DND-41 (cell line): ENCODE measurements at regions not wholly inside any gene's neighbourhood (a gene's known extent, or its start where the extent isn't known, plus 50 kb on each side); places are given as distances from the start of the nearest gene placed in this dataset.
"Not testable (repeated sequence)": the region's sequence is repeated elsewhere in the genome, so short reads cannot be mapped to it uniquely, and the experiment has no call there.

Experiments
- ATAC-seq: fragments of 200-7000 bp; cut with Tn5 transposase; 3 replicates; pipeline ENCODE4 v1.9.1; 2021; ENCODE audit warnings: low read depth; ENCODE audit not compliant: insufficient read depth
- DNase-seq: peaks from one replicate; pipeline ENCODE4 v3.0.0-alpha.2; 2020
- H2AFZ ChIP-seq: 2 replicates; pipeline ENCODE4 v1.6.0; 2012; ENCODE audit warnings: low read depth, low read length
- H3K27ac ChIP-seq: 2 replicates; pipeline ENCODE4 v1.5.1; 2012; ENCODE audit warnings: low read length, inconsistent platforms
- H3K27me3 ChIP-seq: fragments of 200-600 bp; sonication (generic); 2 replicates; pipeline ENCODE4 v1.6.0; 2012; ENCODE audit warnings: low read length, mild to moderate bottlenecking, inconsistent platforms; ENCODE audit not compliant: insufficient read depth, poor library complexity
- H3K36me3 ChIP-seq: 2 replicates; pipeline ENCODE4 v1.5.1; 2012; ENCODE audit warnings: low read length, inconsistent platforms; ENCODE audit not compliant: insufficient read depth
- H3K4me1 ChIP-seq: 2 replicates; pipeline ENCODE4 v1.5.1; 2012; ENCODE audit warnings: mild to moderate bottlenecking, low read length; ENCODE audit not compliant: insufficient read depth
- H3K4me2 ChIP-seq: 2 replicates; pipeline ENCODE4 v1.6.0; 2012; ENCODE audit warnings: mild to moderate bottlenecking, moderate library complexity, low read length, inconsistent platforms; ENCODE audit not compliant: insufficient read depth
- H3K4me3 ChIP-seq, 2 experiments: fragments of 200-600 bp in 1 of 2; shearing (Covaris generic) in 1 of 2; 2 replicates each; pipeline ENCODE4 v1.5.1; 2012 to 2016; ENCODE audit warnings: inconsistent platforms in 2 of 2, low read length in 2 of 2, mild to moderate bottlenecking in 2 of 2, low read depth in 1 of 2, moderate library complexity in 1 of 2
- H3K79me2 ChIP-seq: 2 replicates; pipeline ENCODE4 v1.6.0; 2012; ENCODE audit warnings: low read length, inconsistent platforms; ENCODE audit not compliant: insufficient read depth
- H3K9ac ChIP-seq: 2 replicates; pipeline ENCODE4 v1.6.0; 2012; ENCODE audit warnings: low read depth, mild to moderate bottlenecking, inconsistent platforms, low read length, moderate library complexity
- H3K9me3 ChIP-seq: 2 replicates; pipeline ENCODE4 v1.5.1; 2012; ENCODE audit warnings: low read length, moderate library complexity, mild to moderate bottlenecking, inconsistent platforms; ENCODE audit not compliant: insufficient read depth, severe bottlenecking
- H4K20me1 ChIP-seq: 2 replicates; pipeline ENCODE4 v1.6.0; 2012; ENCODE audit warnings: low read length; ENCODE audit not compliant: insufficient read depth
- CTCF ChIP-seq: IDR thresholded peaks from 2 replicates; pipeline ENCODE4 v1.5.1; 2012; ENCODE audit warnings: borderline replicate concordance, low read length, moderate library complexity, mild to moderate bottlenecking; ENCODE audit not compliant: poor library complexity, severe bottlenecking; ENCODE audit errors: extremely low read depth
- EZH2 ChIP-seq: IDR thresholded peaks from 3 replicates; pipeline ENCODE4 v1.6.1; 2012; ENCODE audit warnings: borderline replicate concordance, low read depth, mild to moderate bottlenecking, moderate library complexity, low read length, inconsistent platforms; ENCODE audit not compliant: severe bottlenecking

GRCh38 chr4:28310926-28311325 lies 1450.3 kb downstream of the STIM2 start:
- Histone ChIP-seq H3K4me3 (no peak overlapping the region), H3K27ac (no peak overlapping the region), H3K27me3 (no peaks in the 10 kb centered on the region), H3K9me3 (no peaks in the 10 kb centered on the region), H3K4me1 (no peaks in the 10 kb centered on the region), H3K36me3 (no peaks in the 10 kb centered on the region), H3K4me2 (no peak overlapping the region), H3K79me2 (no peaks in the 10 kb centered on the region), H3K9ac (no peak overlapping the region), H2AFZ (no peak overlapping the region), H4K20me1 (no peaks in the 10 kb centered on the region)
- no peak for ATAC-seq
- DNase-seq, result no peak
- TF ChIP-seq EZH2, result no peak
- no peak for TF ChIP-seq CTCF

- not testable (repeated sequence) for H2AFZ ChIP-seq, H3K79me2 ChIP-seq, H3K4me1 ChIP-seq, H3K9ac ChIP-seq, H4K20me1 ChIP-seq, H3K9me3 ChIP-seq, H3K36me3 ChIP-seq, H3K27ac ChIP-seq, ATAC-seq, H3K4me2 ChIP-seq, H3K27me3 ChIP-seq, H3K4me3 ChIP-seq, DNase-seq
These were observed 1451.9 kb downstream of the STIM2 start for GRCh38 chr4:28312497-28312896.

GRCh38 chr4:28313729-28314713 lies 1453.4 kb downstream of the STIM2 start:
- DNase-seq (no peak), ATAC-seq (no peak)
- Histone ChIP-seq H4K20me1 (no peaks in the 10 kb centered on the region), H3K79me2 (no peaks in the 10 kb centered on the region), H3K4me2 (no peak overlapping the region), H3K4me1 (no peaks in the 10 kb centered on the region), H3K27ac (no peak overlapping the region), H3K4me3 (no peak overlapping the region), H3K9me3 (no peaks in the 10 kb centered on the region), H2AFZ (no peak overlapping the region), H3K36me3 (no peaks in the 10 kb centered on the region), H3K9ac (no peak overlapping the region), H3K27me3 (no peaks in the 10 kb centered on the region)
- TF ChIP-seq EZH2, result no peak
- no peak for TF ChIP-seq CTCF

GRCh38 chr4:28317221-28317620 lies 1456.6 kb downstream of the STIM2 start:
- DNase-seq (no peak), ATAC-seq (no peak)
- Histone ChIP-seq H3K36me3 (no peaks in the 10 kb centered on the region), H3K27ac (no peak overlapping the region), H3K27me3 (no peaks in the 10 kb centered on the region), H3K9ac (no peak overlapping the region), H2AFZ (no peak overlapping the region), H3K4me1 (no peaks in the 10 kb centered on the region), H3K4me3 (no peak overlapping the region), H3K4me2 (no peak overlapping the region), H4K20me1 (no peaks in the 10 kb centered on the region), H3K9me3 (no peaks in the 10 kb centered on the region), H3K79me2 (no peaks in the 10 kb centered on the region)
- TF ChIP-seq CTCF (no peak), EZH2 (no peak)
